ENCODE measurements at regions not wholly inside any gene's neighbourhood (a gene's known extent, or its start where the extent isn't known, plus 50 kb on each side); places are given as distances from the start of the nearest gene placed in this dataset.

- Histone ChIP-seq H3K4me2 (ENCODE audit: low read length) (no peak overlapping the region), H4K20me1 (ENCODE audit: insufficient read depth, low read length) (no peaks in the 10 kb centered on the region), H3K4me1 (ENCODE audit: insufficient read depth, low read length) (no peaks in the 10 kb centered on the region), H3K79me2 (ENCODE audit: insufficient read depth, low read length) (no peaks in the 10 kb centered on the region), H3K4me3 (ENCODE audit: insufficient read depth, low read depth, low read length) (no peak overlapping the region), H3K27me3 (ENCODE audit: insufficient read depth, low read length) (no peaks in the 10 kb centered on the region), H3K9me3 (ENCODE audit: insufficient read depth, low read depth, low read length) (peaks cover 2% of the 10 kb centered on the region), H3K27ac (ENCODE audit: low read depth, low read length) (no peak overlapping the region), H3K36me3 (ENCODE audit: insufficient read depth, low read length) (no peaks in the 10 kb centered on the region), H3K9ac (ENCODE audit: low read length) (no peak overlapping the region), H2AFZ (ENCODE audit: low read depth, low read length) (no peak overlapping the region)
- Mint-ChIP-seq H3K36me3 (ENCODE audit: low read depth, unreplicated experiment) (no peaks in the 10 kb centered on the region), H3K9me3 (ENCODE audit: unreplicated experiment) (no peaks in the 10 kb centered on the region), H3K4me3 (ENCODE audit: unreplicated experiment) (no peak overlapping the region), H3K4me1 (ENCODE audit: low read depth, unreplicated experiment) (no peaks in the 10 kb centered on the region), H3K27me3 (ENCODE audit: low read depth, unreplicated experiment) (no peaks in the 10 kb centered on the region), H3K27ac (ENCODE audit: unreplicated experiment) (no peak overlapping the region)
- FAIRE-seq = no peak
- TF ChIP-seq CTCF (IDR thresholded peaks at IDR 0.05; ENCODE audit: insufficient read depth, low read depth, low read length) = no peak
- TF ChIP-seq EZH2 (IDR thresholded peaks at IDR 0.05; ENCODE audit: insufficient read depth, low read length) = no peak
- DNase-seq (ENCODE audit: low read depth) = no peak
These were observed 336.4 kb upstream of the FSHR start for GRCh38 chr2:49490710-49491109.

GRCh38 chr2:49487139-49487538 is 332.8 kb upstream of the FSHR start:
- no peaks in the 10 kb centered on the region for H3K36me3 ChIP-seq (ENCODE audit: insufficient read depth, low read length)
- no peak overlapping the region for H2AFZ ChIP-seq (ENCODE audit: low read depth, low read length)
- H3K27me3 Mint-ChIP-seq (ENCODE audit: low read depth, unreplicated experiment) = no peaks in the 10 kb centered on the region
- no peak overlapping the region for H3K27ac Mint-ChIP-seq (ENCODE audit: unreplicated experiment)
- H3K27ac ChIP-seq (ENCODE audit: low read depth, low read length) = no peak overlapping the region
- no peaks in the 10 kb centered on the region for H3K36me3 Mint-ChIP-seq (ENCODE audit: low read depth, unreplicated experiment)
- DNase-seq (ENCODE audit: low read depth) (no peak), FAIRE-seq (no peak)
- no peaks in the 10 kb centered on the region for H3K79me2 ChIP-seq (ENCODE audit: insufficient read depth, low read length)
- H3K4me3 Mint-ChIP-seq (ENCODE audit: unreplicated experiment) = no peak overlapping the region
- no peak overlapping the region for H3K4me3 ChIP-seq (ENCODE audit: insufficient read depth, low read depth, low read length)
- TF ChIP-seq EZH2 (IDR thresholded peaks at IDR 0.05; ENCODE audit: insufficient read depth, low read length) (no peak), CTCF (IDR thresholded peaks at IDR 0.05; ENCODE audit: insufficient read depth, low read depth, low read length) (no peak)
- no peaks in the 10 kb centered on the region for H3K27me3 ChIP-seq (ENCODE audit: insufficient read depth, low read length)
- no peak overlapping the region for H3K4me2 ChIP-seq (ENCODE audit: low read length)
- no peaks in the 10 kb centered on the region for H3K4me1 Mint-ChIP-seq (ENCODE audit: low read depth, unreplicated experiment)
- no peaks in the 10 kb centered on the region for H3K4me1 ChIP-seq (ENCODE audit: insufficient read depth, low read length)
- peaks cover 2% of the 10 kb centered on the region for H3K9me3 ChIP-seq (ENCODE audit: insufficient read depth, low read depth, low read length)
- no peak overlapping the region for H3K9ac ChIP-seq (ENCODE audit: low read length)
- no peaks in the 10 kb centered on the region for H4K20me1 ChIP-seq (ENCODE audit: insufficient read depth, low read length)
- H3K9me3 Mint-ChIP-seq (ENCODE audit: unreplicated experiment) = no peaks in the 10 kb centered on the region

GRCh38 chr2:49480520-49480919 is 326.2 kb upstream of the FSHR start:
- Histone ChIP-seq H3K27ac (ENCODE audit: low read depth, low read length) (no peak overlapping the region), H3K9ac (ENCODE audit: low read length) (no peak overlapping the region), H3K36me3 (ENCODE audit: insufficient read depth, low read length) (no peaks in the 10 kb centered on the region), H3K4me3 (ENCODE audit: insufficient read depth, low read depth, low read length) (no peak overlapping the region), H3K9me3 (ENCODE audit: insufficient read depth, low read depth, low read length) (no peaks in the 10 kb centered on the region), H3K4me1 (ENCODE audit: insufficient read depth, low read length) (no peaks in the 10 kb centered on the region), H4K20me1 (ENCODE audit: insufficient read depth, low read length) (no peaks in the 10 kb centered on the region), H3K27me3 (ENCODE audit: insufficient read depth, low read length) (no peaks in the 10 kb centered on the region), H3K79me2 (ENCODE audit: insufficient read depth, low read length) (no peaks in the 10 kb centered on the region), H2AFZ (ENCODE audit: low read depth, low read length) (no peak overlapping the region), H3K4me2 (ENCODE audit: low read length) (no peak overlapping the region)
- FAIRE-seq = no peak
- no peak for TF ChIP-seq EZH2 (IDR thresholded peaks at IDR 0.05; ENCODE audit: insufficient read depth, low read length)
- TF ChIP-seq CTCF (IDR thresholded peaks at IDR 0.05; ENCODE audit: insufficient read depth, low read depth, low read length) = no peak
- no peaks in the 10 kb centered on the region for H3K4me1 Mint-ChIP-seq (ENCODE audit: low read depth, unreplicated experiment)
- no peak overlapping the region for H3K4me3 Mint-ChIP-seq (ENCODE audit: unreplicated experiment)
- H3K9me3 Mint-ChIP-seq (ENCODE audit: unreplicated experiment) = no peaks in the 10 kb centered on the region
- no peak overlapping the region for H3K27ac Mint-ChIP-seq (ENCODE audit: unreplicated experiment)
- H3K36me3 Mint-ChIP-seq (ENCODE audit: low read depth, unreplicated experiment) = no peaks in the 10 kb centered on the region
- no peaks in the 10 kb centered on the region for H3K27me3 Mint-ChIP-seq (ENCODE audit: low read depth, unreplicated experiment)
- DNase-seq (ENCODE audit: low read depth) = no peak
